Upper lobe of left lung (tissue), 4 donors: ENCODE measurements at regions not wholly inside any gene's neighbourhood (a gene's known extent, or its start where the extent isn't known, plus 50 kb on each side); places are given as distances from the start of the nearest gene placed in this dataset.

Experiments used
- EP300 ChIP-seq, 4 donors: sonication (generic); formaldehyde crosslinking; IDR thresholded peaks; one replicate each; pipeline ENCODE4 v1.5.1; 2017; ENCODE audit warnings: antibody characterized with exemption in 4 of 4, control low read depth in 2 of 4
- POLR2A ChIP-seq, 4 donors: fragments of 450-650 bp; IDR thresholded peaks; one replicate each; pipeline ENCODE4 v1.5.1; 2016 to 2017; ENCODE audit warnings: antibody characterized with exemption in 4 of 4, mild to moderate bottlenecking in 2 of 4
- POLR2AphosphoS5 ChIP-seq, 2 donors: sonication (generic); formaldehyde crosslinking; IDR thresholded peaks; one replicate each; pipeline ENCODE4 v1.5.1; 2017; ENCODE audit warnings: antibody characterized with exemption in 2 of 2
- TF ChIP-seq, protein P1 (sequence below), 6 experiments: fragments of 450-650 bp in 4 of 6; fragments of 200-600 bp in 2 of 6; sonication (generic) in 2 of 6; IDR thresholded peaks; one replicate each; pipeline ENCODE4 v1.5.1; 2016 to 2019; ENCODE audit warnings: antibody characterized with exemption in 6 of 6

- TF ChIP-seq, protein P1, sequence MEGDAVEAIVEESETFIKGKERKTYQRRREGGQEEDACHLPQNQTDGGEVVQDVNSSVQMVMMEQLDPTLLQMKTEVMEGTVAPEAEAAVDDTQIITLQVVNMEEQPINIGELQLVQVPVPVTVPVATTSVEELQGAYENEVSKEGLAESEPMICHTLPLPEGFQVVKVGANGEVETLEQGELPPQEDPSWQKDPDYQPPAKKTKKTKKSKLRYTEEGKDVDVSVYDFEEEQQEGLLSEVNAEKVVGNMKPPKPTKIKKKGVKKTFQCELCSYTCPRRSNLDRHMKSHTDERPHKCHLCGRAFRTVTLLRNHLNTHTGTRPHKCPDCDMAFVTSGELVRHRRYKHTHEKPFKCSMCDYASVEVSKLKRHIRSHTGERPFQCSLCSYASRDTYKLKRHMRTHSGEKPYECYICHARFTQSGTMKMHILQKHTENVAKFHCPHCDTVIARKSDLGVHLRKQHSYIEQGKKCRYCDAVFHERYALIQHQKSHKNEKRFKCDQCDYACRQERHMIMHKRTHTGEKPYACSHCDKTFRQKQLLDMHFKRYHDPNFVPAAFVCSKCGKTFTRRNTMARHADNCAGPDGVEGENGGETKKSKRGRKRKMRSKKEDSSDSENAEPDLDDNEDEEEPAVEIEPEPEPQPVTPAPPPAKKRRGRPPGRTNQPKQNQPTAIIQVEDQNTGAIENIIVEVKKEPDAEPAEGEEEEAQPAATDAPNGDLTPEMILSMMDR (IDR thresholded peaks at IDR 0.05) = no peak
- TF ChIP-seq POLR2A (IDR thresholded peaks at IDR 0.05) = no peak
- TF ChIP-seq POLR2AphosphoS5 (IDR thresholded peaks at IDR 0.05) = no peak
- TF ChIP-seq EP300 (IDR thresholded peaks at IDR 0.05) = no peak
These were observed 108.4 kb upstream of the PLEKHG1 start for GRCh38 chr6:150491131-150491810.
